Adrenal gland (tissue), 5 donors: ENCODE measurements at regions not wholly inside any gene's neighbourhood (a gene's known extent, or its start where the extent isn't known, plus 50 kb on each side); places are given as distances from the start of the nearest gene placed in this dataset.

Experiments used
- POLR2A ChIP-seq, 2 donors: fragments of 450-650 bp; IDR thresholded peaks; one replicate each; pipeline ENCODE4 v1.6.1; 2017; ENCODE audit warnings: antibody characterized with exemption in 2 of 2, mild to moderate bottlenecking in 2 of 2, moderate library complexity in 1 of 2
- TF ChIP-seq, protein P1 (sequence below), 6 experiments: fragments of 450-650 bp in 4 of 6; fragments of 200-600 bp in 2 of 6; sonication (generic) in 1 of 6; IDR thresholded peaks; 1 replicate in 5 of 6; 2 replicates in 1 of 6; pipeline versions ENCODE4 v1.5.1 to v1.8.0; 2016 to 2021; ENCODE audit warnings: antibody characterized with exemption in 6 of 6, mild to moderate bottlenecking in 2 of 6, moderate library complexity in 1 of 6
- donor health status: DM: no; HTN: no; CAD: no.

DNA sequence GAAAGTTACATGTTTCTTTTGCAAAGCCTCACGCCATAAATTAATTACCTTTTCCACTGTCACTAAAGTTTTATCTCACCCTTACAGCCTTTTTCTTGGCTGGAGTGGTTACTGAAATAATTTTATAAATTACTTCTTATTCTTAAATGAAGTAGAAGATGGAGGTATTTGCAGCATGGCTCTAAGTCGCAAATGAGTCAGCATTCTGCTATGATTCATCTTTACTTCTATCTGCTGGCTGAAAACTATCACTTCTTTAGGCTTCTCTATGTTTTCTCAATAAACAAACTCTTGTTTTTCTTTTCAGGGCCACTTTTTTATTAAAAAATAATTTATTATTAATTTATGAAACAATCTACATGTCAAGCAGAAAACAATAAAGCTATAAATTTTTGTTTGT is 210.2 kb upstream of the GYPA start:
- TF ChIP-seq POLR2A (IDR thresholded peaks at IDR 0.05) = no peak
- TF ChIP-seq, protein P1, sequence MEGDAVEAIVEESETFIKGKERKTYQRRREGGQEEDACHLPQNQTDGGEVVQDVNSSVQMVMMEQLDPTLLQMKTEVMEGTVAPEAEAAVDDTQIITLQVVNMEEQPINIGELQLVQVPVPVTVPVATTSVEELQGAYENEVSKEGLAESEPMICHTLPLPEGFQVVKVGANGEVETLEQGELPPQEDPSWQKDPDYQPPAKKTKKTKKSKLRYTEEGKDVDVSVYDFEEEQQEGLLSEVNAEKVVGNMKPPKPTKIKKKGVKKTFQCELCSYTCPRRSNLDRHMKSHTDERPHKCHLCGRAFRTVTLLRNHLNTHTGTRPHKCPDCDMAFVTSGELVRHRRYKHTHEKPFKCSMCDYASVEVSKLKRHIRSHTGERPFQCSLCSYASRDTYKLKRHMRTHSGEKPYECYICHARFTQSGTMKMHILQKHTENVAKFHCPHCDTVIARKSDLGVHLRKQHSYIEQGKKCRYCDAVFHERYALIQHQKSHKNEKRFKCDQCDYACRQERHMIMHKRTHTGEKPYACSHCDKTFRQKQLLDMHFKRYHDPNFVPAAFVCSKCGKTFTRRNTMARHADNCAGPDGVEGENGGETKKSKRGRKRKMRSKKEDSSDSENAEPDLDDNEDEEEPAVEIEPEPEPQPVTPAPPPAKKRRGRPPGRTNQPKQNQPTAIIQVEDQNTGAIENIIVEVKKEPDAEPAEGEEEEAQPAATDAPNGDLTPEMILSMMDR (IDR thresholded peaks at IDR 0.05) = no peak
